Gastrocnemius medialis (tissue), 4 donors: ENCODE measurements at regions not wholly inside any gene's neighbourhood (a gene's known extent, or its start where the extent isn't known, plus 50 kb on each side); places are given as distances from the start of the nearest gene placed in this dataset.

Experiments
- ATAC-seq, 2 donors: fragments of 150-250 bp; one replicate each; pipeline ENCODE4 v1.9.1; 2016
- DNase-seq, 2 donors: peaks; one replicate each; pipeline ENCODE4 v3.0.0-alpha.2; 2019
- H3K27ac ChIP-seq, 4 donors: fragments of 200-600 bp; sonication (generic); 1 replicate in 1 of 4; 2 replicates in 3 of 4; pipeline ENCODE4 v1.5.1; 2016 to 2018; ENCODE audit warnings: mild to moderate bottlenecking in 2 of 4, moderate library complexity in 1 of 4
- H3K27me3 ChIP-seq, 3 donors: fragments of 200-600 bp; sonication (generic) in 2 of 3; 1 replicate in 1 of 3; 2 replicates in 2 of 3; pipeline versions ENCODE4 v1.5.1 to v1.6.0; 2016 to 2019; ENCODE audit warnings: mild to moderate bottlenecking in 1 of 3, moderate library complexity in 1 of 3
- H3K36me3 ChIP-seq, 2 donors: fragments of 200-600 bp; sonication (generic) in 1 of 2; one replicate each; pipeline ENCODE4 v1.5.1; 2017 to 2018
- H3K4me1 ChIP-seq, 2 donors: fragments of 200-600 bp; sonication (generic) in 1 of 2; one replicate each; pipeline ENCODE4 v1.5.1; 2016 to 2017; ENCODE audit warnings: mild to moderate bottlenecking in 2 of 2
- H3K4me3 ChIP-seq, 4 donors: fragments of 200-600 bp; sonication (generic) in 3 of 4; 1 replicate in 1 of 4; 2 replicates in 3 of 4; pipeline ENCODE4 v1.5.1; 2016 to 2019; ENCODE audit warnings: mild to moderate bottlenecking in 2 of 4
- H3K9me3 ChIP-seq, 3 donors: fragments of 200-600 bp; sonication (generic) in 2 of 3; 1 replicate in 1 of 3; 2 replicates in 2 of 3; pipeline ENCODE4 v1.5.1; 2016 to 2019
- CTCF ChIP-seq, 5 experiments: fragments of 450-650 bp in 3 of 5; fragments of 200-600 bp in 2 of 5; sonication (generic) in 2 of 5; IDR thresholded peaks in 4 of 5; conservative IDR thresholded peaks in 1 of 5; 1 replicate in 4 of 5; 2 replicates in 1 of 5; pipeline ENCODE4 v1.5.1; 2016 to 2019; ENCODE audit warnings: antibody characterized with exemption in 5 of 5, mild to moderate bottlenecking in 3 of 5, moderate library complexity in 3 of 5
- POLR2A ChIP-seq, 2 donors: fragments of 450-650 bp; IDR thresholded peaks; one replicate each; pipeline ENCODE4 v1.6.1; 2017; ENCODE audit warnings: antibody characterized with exemption in 2 of 2, mild to moderate bottlenecking in 2 of 2, moderate library complexity in 2 of 2
- in situ Hi-C, 4 donors: fragments of 200-750 bp; cut with MboI; loops; one replicate each; pipeline versions ENCODE4 v1.15.0 to v1.8.0; 2017; ENCODE audit warnings: low sequenced_read_pairs in 4 of 4
- intact Hi-C: fragments of 100-400 bp; cut with DNase I; formaldehyde crosslinking; loops from one replicate; pipeline ENCODE4 v1.15.1; 2023; ENCODE audit warnings: low total_unique reads

DNA sequence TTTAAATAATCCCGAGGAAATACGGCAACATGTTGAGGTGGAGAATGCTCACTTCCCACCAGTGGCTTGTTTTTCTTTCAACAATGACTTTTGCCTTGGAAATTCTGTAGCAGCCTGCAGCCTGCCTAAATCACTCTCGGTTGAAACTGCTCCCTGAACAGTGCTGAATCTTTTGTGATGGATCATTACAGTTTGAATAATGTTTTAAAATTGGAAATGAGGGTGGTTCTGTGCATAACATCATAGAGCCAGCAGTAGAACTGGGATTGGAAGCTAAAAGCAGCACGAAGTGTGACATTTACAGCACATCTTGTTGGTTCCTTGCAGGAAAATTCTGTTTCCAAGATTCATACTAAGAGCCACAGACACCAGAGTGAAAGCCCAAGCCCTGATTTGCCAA lies 74.1 kb upstream of the GPR12 start:
- TF ChIP-seq CTCF (IDR thresholded peaks at IDR 0.05 in 4 of 5, conservative IDR thresholded peaks at IDR 0.05 in 1 of 5): no peak
- TF ChIP-seq POLR2A (IDR thresholded peaks at IDR 0.05): no peak
- H3K4me1 ChIP-seq: no peaks in the 10 kb centered on the region
- in situ Hi-C loops (no loop called here), intact Hi-C loops (no loop called here)
- no peak for DNase-seq
- ATAC-seq: no peak
- H3K27ac ChIP-seq: no peak overlapping the region
- H3K9me3 ChIP-seq: no peaks in the 10 kb centered on the region
- H3K4me3 ChIP-seq: no peak overlapping the region
- peaks cover 2 to 8% (median 3%) of the 10 kb centered on the region in 3 donors for H3K27me3 ChIP-seq
- H3K36me3 ChIP-seq: no peaks in the 10 kb centered on the region

DNA sequence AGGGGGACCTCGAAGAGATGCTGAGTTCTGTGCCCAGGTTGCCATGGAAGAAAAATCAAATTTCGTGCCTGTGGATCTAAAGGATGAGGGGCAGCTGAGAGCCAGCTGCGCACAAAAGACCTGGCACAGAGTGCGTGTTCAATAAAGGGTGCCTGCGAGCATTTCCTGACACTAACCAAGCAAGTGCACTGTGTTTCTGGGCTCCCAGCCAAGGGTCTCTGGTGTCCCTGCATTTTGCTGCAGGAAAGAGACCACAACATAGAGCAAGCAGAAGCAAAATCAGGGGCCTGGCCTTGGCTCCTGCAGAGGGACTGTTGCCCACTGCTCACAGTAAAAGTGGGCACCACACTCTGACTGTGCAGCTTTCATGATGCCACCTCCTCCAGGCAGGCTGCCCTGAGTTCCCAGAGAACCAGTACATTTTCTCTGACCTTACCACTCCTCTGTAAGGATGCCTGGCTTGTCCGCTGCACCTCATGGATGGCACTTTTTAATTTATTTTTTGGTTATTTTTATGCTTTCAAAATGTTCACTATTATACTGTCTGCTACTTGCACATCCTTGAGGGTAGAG lies 70.8 kb upstream of the GPR12 start:
- in situ Hi-C loops: no loop called here
- no peak for ATAC-seq
- intact Hi-C loops: no loop called here

DNA sequence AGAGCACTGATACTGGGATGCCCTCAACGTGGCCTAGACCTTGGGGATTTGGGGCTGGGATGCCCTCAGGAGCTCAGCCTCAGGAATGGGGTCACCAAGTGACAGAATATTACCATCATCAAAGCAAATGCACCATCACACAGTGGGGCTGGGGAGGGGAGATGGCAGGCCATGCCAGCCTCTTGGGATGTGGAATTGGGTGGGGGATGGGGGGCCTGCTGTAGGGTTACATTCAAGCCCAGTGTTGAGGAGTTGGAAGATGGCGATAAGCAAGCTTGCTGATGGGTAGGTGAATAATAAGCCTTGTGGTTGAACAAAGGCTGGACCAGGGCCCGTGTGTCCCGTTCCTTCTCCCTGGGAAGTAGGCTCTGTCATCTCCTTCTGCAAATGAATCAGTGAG lies 69.1 kb upstream of the GPR12 start:
- Histone ChIP-seq H3K27ac (no peak overlapping the region), H3K36me3 (no peaks in the 10 kb centered on the region), H3K4me1 (no peaks in the 10 kb centered on the region), H3K4me3 (no peak overlapping the region), H3K27me3 (no peaks in the 10 kb centered on the region), H3K9me3 (no peaks in the 10 kb centered on the region)
- no peak for DNase-seq
- ATAC-seq: no peak
- in situ Hi-C loops: no loop called here
- TF ChIP-seq POLR2A (IDR thresholded peaks at IDR 0.05): no peak
- no peak for TF ChIP-seq CTCF (IDR thresholded peaks at IDR 0.05 in 4 of 5, conservative IDR thresholded peaks at IDR 0.05 in 1 of 5)
- intact Hi-C loops: no loop called here

More for the DNA sequence above, 70.8 kb upstream of the GPR12 start:
- no peak for TF ChIP-seq CTCF (IDR thresholded peaks at IDR 0.05 in 4 of 5, conservative IDR thresholded peaks at IDR 0.05 in 1 of 5)
- no peak for TF ChIP-seq POLR2A (IDR thresholded peaks at IDR 0.05)
- H3K4me1 ChIP-seq: no peaks in the 10 kb centered on the region
- H3K9me3 ChIP-seq: no peaks in the 10 kb centered on the region
- H3K4me3 ChIP-seq: no peak overlapping the region
- H3K27ac ChIP-seq: no peak overlapping the region
- DNase-seq: no peak
- H3K36me3 ChIP-seq: no peaks in the 10 kb centered on the region
- H3K27me3 ChIP-seq: no peaks in the 10 kb centered on the region

DNA sequence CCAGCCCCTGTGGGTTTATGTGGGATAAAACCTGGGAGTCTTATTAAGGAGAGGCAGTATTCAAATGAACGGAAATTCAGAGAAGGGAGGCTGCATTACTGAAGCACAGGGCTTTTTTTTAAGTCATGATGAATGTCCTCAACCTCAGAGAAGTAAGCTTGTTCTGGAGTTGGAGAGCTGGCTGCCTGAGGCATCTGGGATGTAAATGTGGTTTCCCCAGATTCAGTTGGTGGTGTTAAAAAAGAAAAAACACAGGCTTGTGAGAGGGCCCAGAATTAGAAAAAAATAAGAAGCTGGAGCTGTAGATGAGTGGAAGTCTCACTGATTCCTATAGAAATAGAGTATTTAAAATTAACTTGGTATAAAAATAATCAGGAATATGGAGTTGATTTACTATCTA lies 64.0 kb upstream of the GPR12 start:
- no peak for ATAC-seq

More for the DNA sequence above, 64.0 kb upstream of the GPR12 start:
- Histone ChIP-seq H3K27me3 (no peaks in the 10 kb centered on the region), H3K27ac (no peak overlapping the region), H3K4me3 (no peak overlapping the region), H3K4me1 (no peaks in the 10 kb centered on the region), H3K36me3 (no peaks in the 10 kb centered on the region), H3K9me3 (no peaks in the 10 kb centered on the region)
- no peak for DNase-seq
- TF ChIP-seq CTCF (IDR thresholded peaks at IDR 0.05 in 4 of 5, conservative IDR thresholded peaks at IDR 0.05 in 1 of 5) (no peak), POLR2A (IDR thresholded peaks at IDR 0.05) (no peak)
- intact Hi-C loops (no loop called here), in situ Hi-C loops (no loop called here)
